NCI-H2107 treated with DMSO at 0.1 percent for 48 hours (cell line): ENCODE measurements at regions not wholly inside any gene's neighbourhood (a gene's known extent, or its start where the extent isn't known, plus 50 kb on each side); places are given as distances from the start of the nearest gene placed in this dataset.
"Not testable (repeated sequence)": the region's sequence is repeated elsewhere in the genome, so short reads cannot be mapped to it uniquely, and the experiment has no call there.

ENCODE experiments used
- DNase-seq: peaks from one replicate; lab custom pipeline; 2025; ENCODE audit not compliant: unreplicated experiment; lab: John Stamatoyannopoulos, UW

DNA sequence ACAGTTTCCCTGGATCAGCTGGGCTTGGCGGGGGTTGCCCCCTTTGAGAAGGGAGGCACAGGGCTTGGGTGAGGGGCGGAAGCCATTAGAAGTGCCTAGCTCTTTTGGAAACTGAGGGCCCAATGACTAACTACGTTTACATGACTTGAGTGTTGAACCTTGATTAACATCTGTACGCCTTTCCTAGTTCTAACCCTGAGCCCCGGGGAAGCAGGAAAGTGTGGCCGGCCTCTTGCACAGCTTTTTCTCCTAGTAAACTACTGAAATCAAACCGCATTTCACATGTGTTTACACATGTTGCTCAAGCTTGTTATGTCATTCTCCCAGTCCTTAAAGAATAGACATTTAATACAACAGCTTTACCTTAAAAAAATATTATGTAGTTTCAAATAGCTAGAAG, 1356.4 kb upstream of the TMEM132C start:
- DNase-seq = no peak

DNA sequence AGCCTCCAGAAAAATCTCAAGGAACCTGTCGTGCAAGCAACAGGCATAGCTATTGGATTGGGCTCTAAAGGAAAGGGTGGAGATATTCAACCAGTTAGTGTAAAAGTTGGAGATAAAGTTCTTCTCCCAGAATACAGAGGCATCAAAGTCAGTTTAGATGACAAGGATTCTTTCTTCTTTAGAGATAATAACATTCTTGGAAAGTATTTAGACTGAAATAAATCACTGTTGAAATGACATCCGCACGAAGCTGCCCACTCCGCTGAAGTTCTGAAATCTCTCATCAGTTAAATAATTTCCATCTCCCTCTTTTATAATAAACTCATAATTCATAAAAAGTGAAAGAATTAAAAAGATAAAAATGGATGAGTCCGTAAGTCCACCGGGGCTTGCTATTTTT, 1354.9 kb upstream of the TMEM132C start:
- DNase-seq = no peak

DNA sequence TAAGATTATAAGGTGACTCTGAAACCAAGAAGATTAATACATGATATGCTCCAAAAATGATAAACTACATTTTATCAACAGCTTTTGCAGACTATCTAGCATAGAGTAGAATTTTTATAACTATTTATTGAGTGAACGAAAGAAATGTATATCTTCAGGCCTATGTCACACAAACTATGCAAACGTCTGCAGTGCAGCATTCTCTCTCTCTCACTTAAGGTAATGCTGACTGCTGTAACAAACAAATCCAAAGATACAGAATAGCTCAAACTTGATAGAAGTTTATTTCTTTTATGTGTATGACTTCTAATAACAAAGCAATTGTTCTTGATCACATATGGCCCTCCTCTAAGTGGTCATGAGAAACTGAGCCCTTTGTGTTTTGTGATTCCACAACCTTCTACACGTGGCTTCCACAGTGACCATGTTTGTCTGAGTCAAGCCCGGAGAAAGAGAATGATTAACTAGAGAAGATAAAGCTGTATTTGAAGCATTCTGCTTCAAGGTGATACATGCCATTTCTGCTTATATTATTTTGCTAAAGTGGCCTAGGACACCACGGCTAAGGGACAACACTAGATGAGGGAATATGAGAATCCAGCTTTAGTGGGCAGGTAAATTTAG, 1352.7 kb upstream of the TMEM132C start:
- no peak for DNase-seq

DNA sequence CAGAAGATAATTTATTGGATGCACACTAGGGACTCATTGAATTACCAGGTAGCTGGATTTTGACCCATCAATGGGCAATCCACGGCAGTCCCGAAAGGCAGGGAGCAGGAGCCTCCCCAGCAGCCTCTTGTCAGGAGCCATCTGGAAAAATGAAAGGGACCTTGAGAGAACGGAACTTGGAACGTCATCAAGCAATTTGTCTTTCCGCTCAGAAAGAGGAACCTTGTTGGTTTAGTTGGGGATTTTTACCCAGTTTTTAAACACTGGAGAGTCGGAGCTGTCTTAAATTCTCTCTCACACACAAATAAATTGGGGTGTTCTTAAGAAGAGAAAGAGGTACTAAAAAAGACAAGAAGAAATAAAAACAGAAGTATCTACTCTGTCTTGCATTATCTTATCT, 1351.7 kb upstream of the TMEM132C start:
- DNase-seq = no peak

DNA sequence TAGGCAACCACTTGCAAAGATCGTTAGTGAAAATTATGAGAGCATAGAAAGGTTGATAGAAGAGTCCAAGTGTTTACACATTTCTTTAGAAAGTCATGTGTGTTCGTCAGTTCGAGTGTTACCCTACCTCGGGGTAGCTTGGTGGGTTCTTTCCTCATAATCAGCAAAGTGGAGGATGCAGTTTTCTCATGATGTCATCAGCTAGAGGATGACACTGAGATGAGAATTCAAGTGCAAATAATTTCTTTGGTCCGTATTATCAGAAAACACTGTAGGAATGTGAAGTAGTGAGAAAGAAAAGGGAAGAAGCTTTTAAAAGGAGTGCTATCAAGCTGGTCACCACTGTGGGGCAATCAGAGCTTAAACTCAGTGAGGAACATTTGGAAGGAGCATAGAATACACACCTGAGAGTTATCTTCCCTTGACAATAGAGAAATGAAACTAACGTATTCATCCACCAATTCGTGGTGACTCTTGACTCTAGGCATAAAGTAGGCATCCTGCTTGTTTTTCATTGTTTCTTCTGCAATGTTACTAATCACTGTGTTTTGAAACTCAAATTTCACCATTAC, 1340.9 kb upstream of the TMEM132C start:
- no peak for DNase-seq

DNA sequence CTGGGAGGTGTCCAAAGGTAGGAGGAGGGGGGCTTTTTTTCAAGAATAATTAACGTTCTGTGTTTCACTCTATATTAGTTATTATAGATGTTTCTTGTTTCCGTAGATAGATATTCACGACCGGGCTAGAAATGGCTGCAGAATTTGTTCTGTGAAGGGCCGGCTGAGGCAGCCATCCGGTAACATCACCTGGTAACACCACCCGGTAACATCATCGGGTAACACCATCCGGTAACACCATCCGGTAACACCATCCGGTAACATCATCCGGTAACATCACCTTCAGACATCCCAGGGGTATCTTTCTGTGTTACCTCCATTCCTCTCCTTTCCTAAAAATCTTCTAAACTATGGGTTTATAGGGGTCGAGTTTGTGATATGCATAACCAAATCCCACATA, 1336.7 kb upstream of the TMEM132C start:
- no peak for DNase-seq

DNA sequence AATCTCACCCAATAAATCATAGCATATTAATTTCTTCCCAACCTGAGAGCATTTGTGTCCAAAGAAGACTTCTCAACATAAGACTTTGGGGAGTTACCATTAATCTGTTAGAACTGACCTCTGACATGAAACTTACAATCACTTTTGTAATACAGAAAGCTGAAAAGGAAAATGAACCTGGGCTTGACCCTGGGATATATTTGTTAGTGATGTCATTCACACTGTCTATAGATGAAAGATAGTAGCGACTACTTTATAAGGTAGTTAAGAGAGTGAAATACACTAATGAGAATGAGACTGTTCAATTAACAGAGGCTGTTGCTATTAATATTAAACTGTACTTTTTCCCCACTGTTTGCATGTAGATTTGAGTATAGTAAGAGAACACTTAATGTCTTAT, 1334.8 kb upstream of the TMEM132C start:
- DNase-seq = no peak

DNA sequence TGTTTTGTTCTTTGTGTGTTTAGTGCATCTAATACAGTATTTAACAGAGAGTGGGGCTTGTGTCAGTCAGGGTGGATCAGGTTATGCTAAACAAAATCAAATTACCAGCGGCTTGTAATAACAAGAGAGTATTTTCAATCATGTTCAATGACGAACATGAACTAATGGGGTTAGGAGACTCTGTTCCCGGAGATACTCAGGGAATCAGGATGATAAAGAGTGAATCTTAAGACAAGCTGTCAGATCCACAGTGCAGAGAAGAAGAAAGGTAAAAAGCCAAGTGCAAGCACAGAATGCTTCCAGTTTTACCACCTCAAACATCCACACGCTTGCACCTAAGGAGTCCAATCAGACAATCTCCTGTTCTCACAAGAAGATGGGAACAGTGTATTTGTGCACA, 1331.5 kb upstream of the TMEM132C start:
- DNase-seq = no peak

DNA sequence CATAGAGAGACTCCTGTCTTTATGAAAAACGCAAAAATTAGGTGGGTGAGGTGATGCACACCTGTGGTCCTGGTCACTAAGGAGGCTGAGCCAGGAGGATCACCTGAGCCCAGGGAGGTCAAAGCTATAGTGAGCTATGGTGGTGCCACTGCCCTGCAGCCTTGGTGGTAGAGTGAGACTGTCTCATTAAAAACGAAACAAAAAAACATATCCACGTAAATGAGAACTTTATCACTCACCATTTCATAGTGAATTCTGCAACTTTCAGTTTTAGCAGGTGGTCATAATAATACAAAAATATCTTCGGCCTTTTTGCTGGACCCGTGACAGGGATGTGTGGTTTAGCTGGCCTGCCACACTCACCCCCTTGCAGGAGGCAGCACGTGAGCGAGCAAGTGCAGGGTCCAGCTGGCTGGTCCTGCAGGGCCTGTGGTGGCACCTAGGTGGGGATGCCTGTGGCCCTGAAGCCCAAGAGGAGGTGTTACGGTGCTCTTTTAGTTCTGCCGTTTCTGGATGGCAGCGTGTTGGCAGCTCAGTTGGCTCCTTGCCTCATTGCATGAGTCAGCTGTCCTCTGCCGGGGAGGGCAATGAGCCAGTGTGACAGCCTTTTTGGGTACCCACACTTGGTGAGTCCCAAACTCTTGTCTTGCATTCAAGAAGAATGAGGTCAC, 1330.7 kb upstream of the TMEM132C start:
- no peak for DNase-seq

DNA sequence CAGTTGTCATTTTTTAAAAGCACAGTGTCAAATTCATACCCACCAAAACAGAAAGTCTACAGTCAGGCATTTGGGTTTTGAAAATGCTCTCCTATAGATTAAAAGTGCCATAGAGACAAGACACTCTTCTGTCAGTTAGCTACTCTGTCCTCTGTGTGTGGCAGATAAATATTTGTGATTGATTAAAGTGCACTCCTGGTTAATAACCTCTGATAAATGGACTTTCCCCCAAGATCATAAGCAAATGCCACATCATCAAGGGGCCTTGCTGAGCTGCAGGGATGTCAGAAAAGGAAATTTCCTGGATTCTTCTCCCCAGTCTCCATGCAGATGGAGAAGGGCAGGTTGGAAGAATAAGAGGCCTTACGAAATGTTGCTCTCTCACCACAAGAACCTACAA, 1329.5 kb upstream of the TMEM132C start:
- no peak for DNase-seq

DNA sequence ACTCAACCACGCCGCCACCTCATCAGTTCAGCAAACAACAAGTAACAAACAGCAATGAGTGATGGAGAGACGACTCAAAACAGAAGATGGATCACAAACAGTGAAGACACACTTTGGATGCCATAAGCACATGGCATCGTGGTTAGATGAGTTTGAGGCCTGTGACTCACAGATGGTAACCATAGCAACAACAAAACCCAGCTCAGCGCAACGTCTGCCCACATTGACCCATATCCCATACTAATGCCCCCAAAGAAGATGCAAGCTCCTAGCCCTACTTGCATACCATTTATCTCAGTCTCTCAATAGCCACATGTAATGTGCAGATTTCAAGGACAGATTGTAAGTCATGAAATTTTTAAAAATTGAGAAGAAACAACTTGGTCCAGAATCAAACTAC, 1322.3 kb upstream of the TMEM132C start:
- no peak for DNase-seq

DNA sequence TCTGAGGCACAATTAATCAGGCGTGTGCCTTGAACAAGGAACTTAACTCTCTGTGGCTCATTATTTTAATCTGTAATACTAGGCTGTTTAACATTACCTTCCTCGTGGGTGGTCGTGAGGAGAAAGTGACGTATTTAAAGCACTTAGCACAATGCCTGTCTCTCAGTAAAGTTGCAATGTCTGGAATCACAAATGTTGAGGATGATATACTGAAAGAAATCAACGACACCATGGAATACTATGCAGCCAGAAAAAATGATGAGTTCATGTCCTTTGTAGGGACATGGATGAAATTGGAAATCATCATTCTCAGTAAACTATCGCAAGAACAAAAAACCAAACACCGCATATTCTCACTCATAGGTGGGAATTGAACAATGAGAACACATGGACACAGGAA, 1320.0 kb upstream of the TMEM132C start:
- not testable (repeated sequence) for DNase-seq

DNA sequence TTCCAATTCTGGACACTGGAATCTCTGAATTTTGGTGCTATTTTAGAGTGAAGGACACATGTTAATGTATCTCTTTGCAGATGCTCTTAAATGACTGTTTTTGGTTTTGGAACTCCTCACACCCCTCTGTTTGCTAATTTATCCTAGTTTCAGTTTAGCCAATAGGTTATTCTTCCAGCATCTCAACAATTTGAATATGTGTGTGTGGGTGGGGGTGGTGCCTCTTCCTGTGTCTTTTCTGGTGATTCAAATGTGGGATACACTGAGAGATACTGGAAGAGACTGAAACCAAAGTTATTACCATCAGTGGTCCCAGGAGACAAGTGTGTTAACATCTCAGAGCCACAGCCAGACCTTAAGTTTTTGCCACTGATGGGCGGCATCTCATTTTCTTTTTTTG, 1317.4 kb upstream of the TMEM132C start:
- no peak for DNase-seq

DNA sequence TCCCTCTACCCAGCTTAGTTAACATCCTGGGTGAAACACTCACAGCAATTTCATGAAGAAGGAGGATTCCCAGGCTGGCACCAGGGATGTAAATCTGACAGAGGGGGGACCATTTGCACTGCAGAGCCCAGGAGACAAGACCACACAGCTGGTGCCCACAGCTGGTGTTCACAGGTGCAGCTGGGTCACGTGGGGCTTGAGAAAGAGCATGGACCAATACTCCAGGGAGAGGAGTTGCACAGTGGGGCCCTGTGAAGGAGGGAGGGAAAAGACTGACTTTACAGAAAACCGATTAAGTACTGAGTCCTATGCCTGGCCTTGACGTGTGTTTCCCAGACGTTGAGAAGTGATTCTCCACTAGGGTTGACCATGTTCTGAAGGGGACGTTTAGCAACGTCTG, 1316.7 kb upstream of the TMEM132C start:
- no peak for DNase-seq

DNA sequence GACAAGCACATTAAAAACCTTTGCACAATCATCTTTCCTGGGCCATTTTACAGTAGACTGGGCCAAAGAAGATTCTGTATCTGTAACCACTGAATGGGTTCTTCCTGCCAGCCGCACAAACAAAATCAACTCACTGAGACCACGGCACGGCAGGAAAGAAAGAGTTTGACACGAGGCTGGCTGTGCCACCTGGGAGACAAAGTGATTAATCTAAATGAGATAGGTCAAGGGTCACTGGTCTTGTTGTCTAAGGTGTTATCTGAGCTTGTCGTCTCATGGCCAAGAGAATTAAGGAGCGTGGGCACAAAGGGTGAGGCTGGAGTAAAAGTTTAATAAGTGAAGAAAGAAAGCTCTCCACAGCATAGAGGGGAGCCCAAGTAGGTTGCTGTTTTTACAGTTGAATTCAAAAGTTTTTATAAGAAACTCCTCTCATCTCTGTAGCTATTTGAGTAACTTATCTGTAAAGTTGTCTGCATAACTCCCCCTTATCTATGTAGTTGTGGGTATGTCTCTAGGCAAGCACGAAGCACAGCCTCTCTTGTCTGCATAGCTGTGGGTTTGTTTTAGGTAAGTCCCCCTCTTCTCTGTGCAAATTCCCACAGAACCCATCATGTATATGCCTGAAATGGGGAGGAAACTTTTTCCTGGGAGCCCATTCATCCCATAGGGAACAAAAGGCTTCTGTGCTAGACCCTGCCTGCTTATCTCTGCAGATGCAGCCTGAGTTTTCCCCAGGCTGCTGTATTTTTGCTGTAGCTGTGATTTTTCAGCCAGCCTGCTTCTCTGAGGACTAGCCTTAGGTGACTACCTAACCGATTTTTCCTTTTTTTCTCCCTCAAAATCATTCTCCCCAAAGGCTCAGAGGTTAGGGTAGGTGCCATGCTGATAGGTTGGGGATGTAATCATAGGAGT, 1314.6 kb upstream of the TMEM132C start:
- no peak for DNase-seq

DNA sequence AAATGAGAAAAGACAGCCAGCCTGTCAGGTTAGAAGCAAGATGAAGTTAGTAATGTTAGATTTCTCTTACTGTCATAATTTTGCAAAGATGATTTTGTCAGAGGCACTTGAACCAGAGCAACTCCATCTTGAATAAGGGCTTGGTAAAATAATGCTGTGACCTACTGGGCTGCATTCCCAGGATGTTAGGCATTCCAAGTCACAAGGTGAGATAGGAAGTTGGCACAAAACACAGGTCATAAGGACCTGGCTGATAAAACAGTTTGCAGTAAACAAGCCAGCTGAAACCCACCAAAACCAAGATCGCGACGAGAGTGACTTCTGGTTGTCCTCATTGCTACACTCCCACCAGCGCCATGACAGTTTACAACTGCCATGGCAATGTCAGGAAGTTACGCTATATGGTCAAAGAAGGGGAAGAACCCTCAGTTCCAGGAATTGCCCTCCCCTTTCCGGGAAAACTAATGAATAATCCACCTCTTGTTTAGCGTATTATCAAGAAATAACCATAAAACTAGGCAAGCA, 1313.5 kb upstream of the TMEM132C start:
- no peak for DNase-seq

DNA sequence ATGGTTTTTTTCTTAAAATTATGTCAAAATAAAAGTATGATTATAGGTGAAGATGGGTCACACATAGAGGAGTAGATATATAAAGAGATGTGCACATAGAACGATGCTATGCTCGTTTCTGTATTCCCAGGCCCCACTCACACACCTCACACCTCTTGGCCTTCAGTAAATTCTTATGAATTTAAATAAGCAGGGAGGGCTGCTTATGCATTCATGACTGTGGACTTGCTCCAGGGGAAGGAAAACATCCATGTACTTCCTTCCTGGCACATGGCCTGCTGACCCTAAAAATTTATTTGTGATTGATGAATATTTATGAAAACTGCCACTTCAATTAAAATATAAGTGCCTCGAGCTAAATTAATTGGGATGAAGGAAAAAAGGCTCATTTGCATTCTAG, 1306.7 kb upstream of the TMEM132C start:
- DNase-seq = no peak

DNA sequence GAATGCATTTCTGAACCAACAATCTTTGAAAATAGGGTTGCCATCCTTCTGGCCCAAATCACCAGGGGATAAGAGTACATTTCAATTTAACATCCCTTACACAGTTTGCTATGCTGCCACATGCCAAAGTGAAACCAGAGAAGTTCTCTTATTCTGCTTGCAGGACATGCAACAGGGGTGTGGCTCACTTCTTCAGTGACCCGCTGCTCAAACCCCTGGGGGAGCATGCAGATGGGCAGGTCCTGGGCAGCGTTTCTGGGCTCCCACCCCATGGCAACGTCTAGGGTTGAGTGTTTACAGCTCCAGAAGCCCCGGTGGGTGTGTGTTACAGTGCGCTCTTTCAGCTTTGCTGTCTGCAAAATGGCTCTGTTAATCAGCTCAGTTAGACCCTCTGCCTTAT, 1306.3 kb upstream of the TMEM132C start:
- no peak for DNase-seq

DNA sequence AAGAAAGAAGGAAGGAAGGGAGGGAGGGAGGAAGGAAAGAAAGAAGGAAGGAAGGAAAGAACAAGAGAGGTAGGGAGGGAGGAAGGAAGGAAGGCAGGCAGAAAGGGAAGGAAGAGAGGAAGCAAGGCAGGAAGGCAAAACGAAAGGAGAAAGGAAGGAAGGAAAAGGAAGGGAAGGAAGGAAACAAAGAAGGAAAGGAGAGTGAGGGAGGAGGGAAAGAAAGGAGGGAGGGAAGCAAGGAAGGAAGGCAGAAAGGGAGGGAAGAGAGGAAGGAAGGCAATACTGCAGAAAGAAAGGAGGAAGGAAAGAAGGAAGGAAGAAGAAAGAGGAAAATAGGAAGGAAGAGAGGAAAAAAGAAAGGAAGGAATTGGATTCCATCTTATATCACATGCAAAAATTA, 1303.1 kb upstream of the TMEM132C start:
- no peak for DNase-seq

DNA sequence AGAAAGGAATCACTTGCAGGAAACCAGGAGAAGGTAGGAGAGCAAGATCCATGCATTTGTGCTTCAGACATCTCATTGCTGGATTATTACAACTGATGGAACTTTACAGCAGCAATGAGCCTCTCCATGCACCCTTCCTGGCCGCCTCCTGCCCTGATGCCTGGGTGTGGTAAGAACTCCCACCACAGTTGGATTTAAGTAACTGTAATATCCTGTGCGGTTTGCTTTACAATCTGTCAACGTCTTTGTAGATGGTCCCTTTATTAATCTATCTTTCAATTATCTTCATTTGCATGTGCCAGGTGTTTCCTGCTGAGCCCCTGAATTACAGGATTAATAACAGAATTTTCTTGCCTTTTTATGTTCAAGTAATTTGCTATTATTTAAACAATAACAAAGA, 1300.5 kb upstream of the TMEM132C start:
- no peak for DNase-seq

DNA sequence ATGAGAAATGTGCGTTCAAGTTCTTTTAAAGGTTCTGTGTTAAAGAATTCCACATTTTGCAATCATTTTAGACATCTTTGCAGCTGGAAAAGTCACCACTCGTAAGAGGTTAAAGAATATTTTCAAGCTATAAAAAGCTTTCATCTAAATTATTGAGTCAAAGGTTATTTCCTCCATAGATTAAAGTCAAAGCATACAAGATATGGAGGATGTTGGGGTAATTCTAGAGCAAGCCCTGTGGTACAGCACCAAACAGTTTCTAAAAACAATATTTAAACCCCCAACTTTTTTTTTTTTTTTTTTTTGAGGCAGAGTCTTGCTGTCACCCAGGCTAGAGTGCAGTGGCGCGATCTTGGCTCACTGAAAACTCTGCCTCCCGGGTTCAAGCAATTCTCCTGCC, 1299.8 kb upstream of the TMEM132C start:
- no peak for DNase-seq

DNA sequence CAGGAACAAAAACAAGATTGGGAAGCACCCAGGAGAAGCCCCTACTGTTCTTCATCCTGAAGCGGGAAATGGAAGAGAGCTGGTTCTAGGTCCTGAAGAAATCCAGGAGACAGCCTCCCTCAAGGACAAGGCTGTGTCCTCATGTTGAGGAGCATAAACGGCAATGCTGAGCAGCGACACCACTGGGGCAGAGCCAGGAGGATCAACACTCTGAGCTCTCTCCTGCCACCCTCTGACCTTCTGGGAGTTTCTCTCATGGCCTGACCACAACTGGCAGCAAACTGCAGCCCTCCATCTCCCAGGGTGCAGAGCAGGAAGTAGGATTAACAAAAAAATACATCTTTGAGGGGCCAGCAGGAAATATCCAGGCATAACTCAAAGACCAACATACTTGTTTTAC, 1292.2 kb upstream of the TMEM132C start:
- DNase-seq = no peak
